Astrocyte of the spinal cord (primary cell): ENCODE measurements at regions not wholly inside any gene's neighbourhood (a gene's known extent, or its start where the extent isn't known, plus 50 kb on each side); places are given as distances from the start of the nearest gene placed in this dataset.

Experiments used
- DNase-seq: peaks from one replicate; pipeline ENCODE4 v3.0.0; 2011; ENCODE audit warnings: low read depth, low spot score
- H3K4me3 ChIP-seq: 2 replicates; pipeline ENCODE4 v1.5.1; 2011; ENCODE audit warnings: low read depth, mild to moderate bottlenecking, low read length, moderate library complexity
- in situ Hi-C: cut with HindIII; loops from 2 replicates; pipeline ENCODE4 v1.10.0; 2017; ENCODE audit warnings: low sequenced_read_pairs
- TF ChIP-seq, protein P1 (sequence below): IDR thresholded peaks from 2 replicates; pipeline ENCODE4 v1.5.1; 2012; ENCODE audit warnings: low read depth, mild to moderate bottlenecking, low read length, inconsistent platforms

DNA sequence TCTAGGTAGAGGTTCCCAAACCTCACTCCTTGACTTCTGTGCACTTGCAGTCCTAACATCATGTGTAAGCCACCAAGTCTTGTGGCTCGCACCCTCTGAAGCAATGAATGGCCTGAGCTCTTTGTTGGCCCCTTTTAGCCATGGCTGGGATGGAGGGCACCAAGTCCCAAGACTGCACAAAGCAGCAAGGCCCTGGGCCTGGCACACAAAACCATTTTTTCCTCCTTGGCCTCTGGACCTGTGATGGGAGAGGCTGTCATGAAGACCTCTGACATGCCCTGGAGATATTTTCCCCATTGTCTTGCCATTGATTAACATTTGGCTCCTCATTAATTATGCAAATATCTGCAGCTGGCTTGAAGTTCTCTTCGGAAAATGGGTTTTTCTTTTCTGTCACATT lies 60.3 kb upstream of the MALRD1 start:
- no peak for DNase-seq
- H3K4me3 ChIP-seq: no peak overlapping the region
- TF ChIP-seq, protein P1, sequence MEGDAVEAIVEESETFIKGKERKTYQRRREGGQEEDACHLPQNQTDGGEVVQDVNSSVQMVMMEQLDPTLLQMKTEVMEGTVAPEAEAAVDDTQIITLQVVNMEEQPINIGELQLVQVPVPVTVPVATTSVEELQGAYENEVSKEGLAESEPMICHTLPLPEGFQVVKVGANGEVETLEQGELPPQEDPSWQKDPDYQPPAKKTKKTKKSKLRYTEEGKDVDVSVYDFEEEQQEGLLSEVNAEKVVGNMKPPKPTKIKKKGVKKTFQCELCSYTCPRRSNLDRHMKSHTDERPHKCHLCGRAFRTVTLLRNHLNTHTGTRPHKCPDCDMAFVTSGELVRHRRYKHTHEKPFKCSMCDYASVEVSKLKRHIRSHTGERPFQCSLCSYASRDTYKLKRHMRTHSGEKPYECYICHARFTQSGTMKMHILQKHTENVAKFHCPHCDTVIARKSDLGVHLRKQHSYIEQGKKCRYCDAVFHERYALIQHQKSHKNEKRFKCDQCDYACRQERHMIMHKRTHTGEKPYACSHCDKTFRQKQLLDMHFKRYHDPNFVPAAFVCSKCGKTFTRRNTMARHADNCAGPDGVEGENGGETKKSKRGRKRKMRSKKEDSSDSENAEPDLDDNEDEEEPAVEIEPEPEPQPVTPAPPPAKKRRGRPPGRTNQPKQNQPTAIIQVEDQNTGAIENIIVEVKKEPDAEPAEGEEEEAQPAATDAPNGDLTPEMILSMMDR: no peak
- in situ Hi-C loops: no loop called here
